Esophagus squamous epithelium (tissue), 5 donors: ENCODE measurements at regions not wholly inside any gene's neighbourhood (a gene's known extent, or its start where the extent isn't known, plus 50 kb on each side); places are given as distances from the start of the nearest gene placed in this dataset.
"Not testable (repeated sequence)": the region's sequence is repeated elsewhere in the genome, so short reads cannot be mapped to it uniquely, and the experiment has no call there.

Experiments
- DNase-seq: peaks from one replicate; lab custom pipeline; 2025; lab: John Stamatoyannopoulos, UW
- H3K27ac ChIP-seq, 4 donors: fragments of 200-600 bp; sonication (generic); one replicate each; pipeline ENCODE4 v1.5.1; 2016 to 2019; ENCODE audit warnings: mild to moderate bottlenecking in 1 of 4
- H3K27me3 ChIP-seq, 4 donors: fragments of 200-600 bp; sonication (generic); 1 replicate in 3 of 4; 2 replicates in 1 of 4; pipeline versions ENCODE4 v1.5.1 to v1.6.0; 2017 to 2021; ENCODE audit warnings: antibody characterized with exemption in 1 of 4
- H3K36me3 ChIP-seq, 3 donors: fragments of 200-600 bp; sonication (generic); one replicate each; pipeline ENCODE4 v1.5.1; 2016 to 2019
- H3K4me1 ChIP-seq, 3 donors: fragments of 200-600 bp; sonication (generic); one replicate each; pipeline ENCODE4 v1.5.1; 2017 to 2019
- H3K4me3 ChIP-seq, 4 donors: fragments of 200-600 bp; sonication (generic); 1 replicate in 3 of 4; 2 replicates in 1 of 4; pipeline ENCODE4 v1.5.1; 2016 to 2019; ENCODE audit warnings: mild to moderate bottlenecking in 2 of 4, moderate library complexity in 1 of 4
- H3K9me3 ChIP-seq, 3 donors: fragments of 200-600 bp; sonication (generic); one replicate each; pipeline ENCODE4 v1.5.1; 2016 to 2019
- POLR2A ChIP-seq, 4 donors: fragments of 450-650 bp; IDR thresholded peaks; one replicate each; pipeline ENCODE4 v1.6.1; 2017; ENCODE audit warnings: antibody characterized with exemption in 4 of 4, mild to moderate bottlenecking in 4 of 4, moderate library complexity in 3 of 4
- WGBS, 2 donors: methylation state at CpG; one replicate each; pipeline ENCODE4 v1.1.5; 2018; 5-methylcytosine and 5-hydroxymethylcytosine counted together
- intact Hi-C: fragments of 100-400 bp; cut with DNase I; formaldehyde crosslinking; loops from one replicate; pipeline ENCODE4 v1.15.0; 2022
- TF ChIP-seq, protein P1 (sequence below), 6 experiments: fragments of 450-650 bp in 4 of 6; fragments of 200-600 bp in 2 of 6; sonication (generic) in 2 of 6; IDR thresholded peaks; one replicate each; pipeline ENCODE4 v1.5.1; 2016 to 2019; ENCODE audit warnings: antibody characterized with exemption in 6 of 6, mild to moderate bottlenecking in 4 of 6, moderate library complexity in 4 of 6
- donor health status: DM: yes; HTN: yes; CAD: no.

DNA sequence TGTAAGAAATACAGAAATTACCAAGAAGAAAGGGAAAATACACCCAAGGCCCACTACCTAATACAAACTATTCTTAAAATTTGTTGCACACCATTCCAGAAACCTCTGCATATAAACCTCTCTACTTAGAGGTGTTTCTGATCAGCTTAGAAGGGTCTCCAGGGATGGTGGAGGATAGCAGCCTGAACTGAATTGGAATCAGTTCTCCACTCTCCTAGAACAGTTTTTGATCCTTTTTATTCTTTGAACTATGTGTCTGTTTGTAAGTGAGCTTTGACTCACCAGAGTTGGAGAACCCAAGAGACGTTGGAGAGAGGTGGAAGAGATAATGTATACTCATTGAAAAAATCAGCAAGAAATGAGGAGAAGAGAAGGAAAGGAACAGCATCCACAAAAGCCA, 96.6 kb upstream of the OTUD4 start:
- Histone ChIP-seq H3K4me3 (no peak overlapping the region), H3K27ac (no peak overlapping the region), H3K27me3 (no peaks in the 10 kb centered on the region), H3K36me3 (no peaks in the 10 kb centered on the region), H3K4me1 (peaks cover 0 to 25% (median 16%) of the 10 kb centered on the region in 3 donors), H3K9me3 (no peaks in the 10 kb centered on the region)
- TF ChIP-seq, protein P1, sequence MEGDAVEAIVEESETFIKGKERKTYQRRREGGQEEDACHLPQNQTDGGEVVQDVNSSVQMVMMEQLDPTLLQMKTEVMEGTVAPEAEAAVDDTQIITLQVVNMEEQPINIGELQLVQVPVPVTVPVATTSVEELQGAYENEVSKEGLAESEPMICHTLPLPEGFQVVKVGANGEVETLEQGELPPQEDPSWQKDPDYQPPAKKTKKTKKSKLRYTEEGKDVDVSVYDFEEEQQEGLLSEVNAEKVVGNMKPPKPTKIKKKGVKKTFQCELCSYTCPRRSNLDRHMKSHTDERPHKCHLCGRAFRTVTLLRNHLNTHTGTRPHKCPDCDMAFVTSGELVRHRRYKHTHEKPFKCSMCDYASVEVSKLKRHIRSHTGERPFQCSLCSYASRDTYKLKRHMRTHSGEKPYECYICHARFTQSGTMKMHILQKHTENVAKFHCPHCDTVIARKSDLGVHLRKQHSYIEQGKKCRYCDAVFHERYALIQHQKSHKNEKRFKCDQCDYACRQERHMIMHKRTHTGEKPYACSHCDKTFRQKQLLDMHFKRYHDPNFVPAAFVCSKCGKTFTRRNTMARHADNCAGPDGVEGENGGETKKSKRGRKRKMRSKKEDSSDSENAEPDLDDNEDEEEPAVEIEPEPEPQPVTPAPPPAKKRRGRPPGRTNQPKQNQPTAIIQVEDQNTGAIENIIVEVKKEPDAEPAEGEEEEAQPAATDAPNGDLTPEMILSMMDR (IDR thresholded peaks at IDR 0.05), result no peak
- no peak for TF ChIP-seq POLR2A (IDR thresholded peaks at IDR 0.05)
- intact Hi-C loops, result no loop called here
- WGBS, 2 donors, result 50 to 75% methylated on average over 1 of the region's 1 CpG
- no peak for DNase-seq

DNA sequence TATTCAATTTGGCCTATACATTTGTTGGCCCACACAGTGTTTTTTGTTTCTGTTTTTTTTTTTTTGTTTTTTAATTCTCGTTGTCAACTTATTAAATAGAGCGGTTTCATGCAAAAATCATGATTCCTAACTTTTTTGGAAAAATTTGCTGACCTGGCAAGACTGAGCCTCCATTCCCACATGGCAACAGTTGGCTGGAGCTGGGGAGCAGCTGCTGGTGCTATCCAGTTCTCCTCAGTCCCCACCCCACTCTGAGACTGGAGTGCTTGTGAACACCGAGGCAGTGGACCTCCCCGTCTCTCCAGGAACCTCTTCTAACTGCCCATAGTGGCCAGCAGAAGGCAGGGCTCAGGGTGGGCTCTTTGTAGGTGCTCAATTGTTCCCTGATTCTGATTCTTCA, 95.7 kb upstream of the OTUD4 start:
- Histone ChIP-seq H3K4me1 (peaks cover 0 to 25% (median 16%) of the 10 kb centered on the region in 3 donors), H3K4me3 (no peak overlapping the region), H3K27me3 (no peaks in the 10 kb centered on the region), H3K9me3 (no peaks in the 10 kb centered on the region), H3K27ac (no peak overlapping the region), H3K36me3 (no peaks in the 10 kb centered on the region)
- WGBS, 2 donors, result 65 to 89% methylated on average over 3 to 4 of the region's 4 CpGs
- no peak for TF ChIP-seq POLR2A (IDR thresholded peaks at IDR 0.05)
- TF ChIP-seq, protein P1 (IDR thresholded peaks at IDR 0.05), result no peak
- intact Hi-C loops, result no loop called here
- no peak for DNase-seq

DNA sequence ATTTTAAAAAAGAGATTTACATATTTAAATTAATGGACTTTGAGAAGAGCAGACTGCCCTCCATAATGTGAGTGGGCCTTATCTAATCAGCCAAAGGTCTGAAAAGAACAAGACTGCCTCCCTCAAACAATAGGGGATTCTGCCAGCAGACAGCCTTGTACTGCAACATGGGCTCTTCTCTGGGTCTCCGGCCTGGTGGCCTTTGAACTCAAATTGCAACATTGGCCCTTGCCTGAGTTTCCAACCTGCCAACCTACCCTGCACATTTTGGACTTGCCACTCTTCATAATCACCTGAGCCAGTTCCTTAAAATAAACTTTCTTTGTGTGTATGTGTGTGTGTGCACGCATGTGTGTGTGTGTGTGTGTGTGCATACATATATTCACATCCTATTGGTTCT, 90.8 kb upstream of the OTUD4 start:
- Histone ChIP-seq H3K27ac (no peak overlapping the region), H3K9me3 (no peaks in the 10 kb centered on the region), H3K4me1 (no peaks in the 10 kb centered on the region), H3K27me3 (no peaks in the 10 kb centered on the region), H3K4me3 (no peak overlapping the region), H3K36me3 (no peaks in the 10 kb centered on the region)
- TF ChIP-seq, protein P1 (IDR thresholded peaks at IDR 0.05), result no peak
- no peak for TF ChIP-seq POLR2A (IDR thresholded peaks at IDR 0.05)
- intact Hi-C loops, result no loop called here
- no peak for DNase-seq
- 52 to 92% methylated on average over 2 of the region's 2 CpGs for WGBS, 2 donors

DNA sequence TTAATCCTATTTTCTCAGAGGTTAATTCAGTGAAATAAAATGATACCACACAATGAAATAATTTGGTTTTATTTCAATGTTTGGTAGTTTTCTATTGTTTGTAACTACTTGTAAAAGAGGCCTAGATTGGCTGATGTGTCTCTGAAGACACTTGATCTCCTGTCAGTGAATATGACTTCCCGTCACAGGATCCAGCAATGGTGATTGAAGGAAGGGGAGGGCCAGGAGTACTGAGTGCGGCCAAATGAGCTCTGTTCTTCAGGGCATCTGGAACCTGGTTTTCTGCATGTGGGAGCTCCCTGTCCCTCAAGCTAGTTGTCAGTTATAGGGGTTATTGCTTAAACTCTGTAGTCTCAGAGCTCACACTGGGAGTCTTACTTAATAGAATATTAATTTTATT, 86.5 kb upstream of the OTUD4 start:
- H3K27ac ChIP-seq, result no peak overlapping the region
- no peaks in the 10 kb centered on the region for H3K27me3 ChIP-seq
- H3K4me1 ChIP-seq, result no peaks in the 10 kb centered on the region
- H3K9me3 ChIP-seq, result no peaks in the 10 kb centered on the region
- intact Hi-C loops, result no loop called here
- DNase-seq, result no peak
- H3K4me3 ChIP-seq, result no peak overlapping the region
- H3K36me3 ChIP-seq, result no peaks in the 10 kb centered on the region
- 27 to 57% methylated on average over 2 of the region's 2 CpGs for WGBS, 2 donors
- TF ChIP-seq, protein P1 (IDR thresholded peaks at IDR 0.05), result no peak
- no peak for TF ChIP-seq POLR2A (IDR thresholded peaks at IDR 0.05)

DNA sequence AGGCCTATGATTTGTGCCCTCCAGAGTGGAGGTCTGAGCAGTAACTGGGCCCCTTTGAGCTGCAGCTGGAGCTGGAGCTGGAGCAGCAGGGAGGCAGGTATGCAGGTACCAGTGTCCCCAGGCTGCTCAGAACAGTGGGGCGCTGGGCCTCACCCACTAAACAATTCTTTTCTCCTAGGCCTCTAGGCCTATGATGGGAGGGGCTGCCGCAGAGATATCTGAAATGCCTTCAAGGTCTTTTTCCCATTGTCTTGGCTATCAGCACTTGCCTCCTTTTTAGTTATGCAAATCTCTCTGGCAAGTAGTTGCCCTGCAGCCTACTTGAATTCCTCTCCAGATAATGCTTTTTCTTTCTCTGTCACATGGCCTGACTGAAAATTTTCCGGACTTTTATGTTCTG, 79.7 kb upstream of the OTUD4 start:
- Histone ChIP-seq H3K9me3 (peaks cover 0 to 10% (median 0%) of the 10 kb centered on the region in 3 donors), H3K27me3 (no peaks in the 10 kb centered on the region), H3K4me3 (no peak overlapping the region), H3K27ac (no peak overlapping the region), H3K36me3 (no peaks in the 10 kb centered on the region), H3K4me1 (no peaks in the 10 kb centered on the region)
- intact Hi-C loops, result no loop called here
- DNase-seq, result no peak
- WGBS, 2 donors, result 80 to 89% methylated on average over 2 to 3 of the region's 3 CpGs
- TF ChIP-seq POLR2A (IDR thresholded peaks at IDR 0.05), result no peak
- TF ChIP-seq, protein P1 (IDR thresholded peaks at IDR 0.05), result no peak

DNA sequence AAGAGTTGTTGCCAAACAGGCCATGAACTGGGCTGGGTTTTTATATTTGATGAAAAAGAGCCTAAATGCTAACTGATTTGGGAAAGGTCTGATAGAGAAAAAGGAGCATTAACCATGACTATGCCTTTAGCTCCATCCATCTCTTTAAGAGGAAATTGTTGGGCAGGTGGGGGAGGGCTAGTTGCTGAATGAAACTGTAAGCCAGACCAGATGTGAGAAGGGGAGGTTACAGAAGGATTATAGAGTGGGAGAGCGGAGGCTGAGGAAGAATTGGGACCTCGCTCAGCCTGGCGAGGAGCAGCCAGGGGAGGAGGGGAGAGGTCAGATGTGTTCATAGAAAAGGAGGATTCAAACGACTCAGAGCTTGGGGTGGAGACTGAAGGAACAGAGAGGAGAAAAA, 74.9 kb upstream of the OTUD4 start:
- DNase-seq, result not testable (repeated sequence)

More for the DNA sequence above, 74.9 kb upstream of the OTUD4 start:
- WGBS, 2 donors, result 67 to 76% methylated on average over 4 of the region's 4 CpGs
- H3K9me3 ChIP-seq, H3K4me1 ChIP-seq, H3K27ac ChIP-seq, intact Hi-C loops, H3K27me3 ChIP-seq, H3K36me3 ChIP-seq, H3K4me3 ChIP-seq: not testable (repeated sequence)
